GM19328 (cell line): ENCODE measurements at regions not wholly inside any gene's neighbourhood (a gene's known extent, or its start where the extent isn't known, plus 50 kb on each side); places are given as distances from the start of the nearest gene placed in this dataset.
"Not testable (repeated sequence)": the region's sequence is repeated elsewhere in the genome, so short reads cannot be mapped to it uniquely, and the experiment has no call there.

Source experiments
- ATAC-seq: cut with Tn5 transposase; IDR thresholded peaks from one replicate; pipeline ENCODE4 v1.9.1; 2021; ENCODE audit warnings: mild to moderate bottlenecking, moderate library complexity; ENCODE audit not compliant: unreplicated experiment

GRCh38 chr2:124967325-124967724 lies 942.2 kb downstream of the CNTNAP5 start:
- no peak for ATAC-seq

GRCh38 chr2:124970030-124970429 lies 944.9 kb downstream of the CNTNAP5 start:
- ATAC-seq = no peak

GRCh38 chr2:124973396-124973795 lies 948.3 kb downstream of the CNTNAP5 start:
- no peak for ATAC-seq

- ATAC-seq = no peak
These were observed 950.1 kb downstream of the CNTNAP5 start for GRCh38 chr2:124975224-124975623.

DNA sequence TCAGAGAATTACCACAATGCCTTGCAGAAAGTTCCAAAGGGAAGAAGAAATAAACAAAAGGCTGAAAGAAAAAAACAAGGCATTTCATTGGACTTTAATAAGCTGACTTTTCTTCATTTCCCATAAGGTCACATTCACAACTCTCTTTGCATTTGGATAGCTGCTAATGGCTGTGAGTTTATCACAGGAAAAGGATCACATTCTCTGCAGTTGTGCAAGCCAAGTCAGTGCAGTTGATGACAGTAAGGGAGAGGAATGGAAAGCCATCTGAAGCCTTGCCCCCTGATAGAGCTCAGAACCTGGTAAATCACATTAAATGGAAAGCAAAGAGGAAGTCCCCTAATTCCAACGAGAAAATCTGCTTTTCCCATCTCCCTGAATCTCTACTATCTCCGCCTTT lies 950.6 kb downstream of the CNTNAP5 start:
- no peak for ATAC-seq

GRCh38 chr2:124978597-124978996 lies 953.5 kb downstream of the CNTNAP5 start:
- ATAC-seq = no peak

DNA sequence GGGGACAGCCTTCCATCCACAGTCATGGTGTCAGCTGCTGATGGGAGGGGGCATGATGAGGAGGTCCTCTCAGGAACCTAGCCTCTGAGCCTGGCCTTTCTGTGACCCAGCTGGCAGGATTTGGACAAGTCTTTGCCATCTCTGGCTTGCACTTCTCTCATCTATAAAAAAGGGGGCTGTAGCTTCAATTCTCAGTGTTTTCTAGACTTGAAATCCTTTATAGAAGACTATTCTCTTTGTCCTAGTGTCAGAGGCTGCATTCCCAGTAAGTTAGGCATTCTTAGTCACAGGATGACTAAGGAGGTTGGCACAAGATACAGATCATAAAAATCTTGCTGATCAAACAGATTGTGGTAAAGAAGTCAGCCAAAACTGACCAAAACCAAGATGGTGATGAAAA lies 958.5 kb downstream of the CNTNAP5 start:
- no peak for ATAC-seq

GRCh38 chr2:124985270-124985669 lies 960.2 kb downstream of the CNTNAP5 start:
- no peak for ATAC-seq

GRCh38 chr2:124986136-124986535 lies 961.0 kb downstream of the CNTNAP5 start:
- ATAC-seq = no peak

- ATAC-seq = not testable (repeated sequence)
These were observed 961.8 kb downstream of the CNTNAP5 start for GRCh38 chr2:124986870-124987269.

DNA sequence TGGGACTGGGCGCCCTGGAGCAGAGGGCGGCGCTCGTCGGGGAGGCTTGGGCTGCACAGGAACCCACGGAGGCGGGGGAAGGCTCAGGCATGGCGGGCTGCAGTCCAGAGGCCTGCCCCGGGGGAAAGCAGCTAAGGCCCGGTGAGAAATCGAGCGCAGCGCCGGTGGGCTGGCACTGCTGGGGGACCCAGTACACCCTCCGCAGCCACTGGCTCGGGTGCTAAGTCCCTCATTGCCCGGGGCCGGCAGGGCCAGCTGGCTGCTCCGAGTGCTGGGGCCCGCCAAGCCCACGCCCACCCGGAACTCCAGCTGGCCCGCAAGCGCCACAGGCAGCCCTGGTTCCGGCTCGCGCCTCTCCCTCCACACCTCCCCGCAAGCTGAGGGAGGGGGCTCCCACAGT lies 962.3 kb downstream of the CNTNAP5 start:
- not testable (repeated sequence) for ATAC-seq

GRCh38 chr2:124988111-124988510 lies 963.0 kb downstream of the CNTNAP5 start:
- no peak for ATAC-seq

DNA sequence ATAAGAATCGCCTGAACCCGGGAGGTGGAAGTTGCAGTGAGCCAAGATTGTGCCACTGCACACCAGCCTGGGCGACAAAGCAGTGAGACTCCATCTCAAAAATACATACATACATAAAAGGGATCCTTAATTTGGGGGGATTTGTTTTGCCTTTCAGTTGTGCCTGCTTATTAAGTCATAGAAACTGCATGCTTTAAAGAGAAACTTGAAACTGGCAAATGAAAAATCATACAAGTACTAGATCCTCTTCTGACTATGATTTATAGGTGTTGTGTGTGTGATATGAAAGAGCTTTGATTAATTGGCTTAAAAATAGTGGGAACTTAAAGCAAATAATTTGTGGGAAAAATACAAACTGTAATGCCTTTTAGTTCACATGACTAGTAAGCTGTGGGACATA lies 963.7 kb downstream of the CNTNAP5 start:
- no peak for ATAC-seq

- no peak for ATAC-seq
These were observed 968.7 kb downstream of the CNTNAP5 start for GRCh38 chr2:124993809-124994208.

DNA sequence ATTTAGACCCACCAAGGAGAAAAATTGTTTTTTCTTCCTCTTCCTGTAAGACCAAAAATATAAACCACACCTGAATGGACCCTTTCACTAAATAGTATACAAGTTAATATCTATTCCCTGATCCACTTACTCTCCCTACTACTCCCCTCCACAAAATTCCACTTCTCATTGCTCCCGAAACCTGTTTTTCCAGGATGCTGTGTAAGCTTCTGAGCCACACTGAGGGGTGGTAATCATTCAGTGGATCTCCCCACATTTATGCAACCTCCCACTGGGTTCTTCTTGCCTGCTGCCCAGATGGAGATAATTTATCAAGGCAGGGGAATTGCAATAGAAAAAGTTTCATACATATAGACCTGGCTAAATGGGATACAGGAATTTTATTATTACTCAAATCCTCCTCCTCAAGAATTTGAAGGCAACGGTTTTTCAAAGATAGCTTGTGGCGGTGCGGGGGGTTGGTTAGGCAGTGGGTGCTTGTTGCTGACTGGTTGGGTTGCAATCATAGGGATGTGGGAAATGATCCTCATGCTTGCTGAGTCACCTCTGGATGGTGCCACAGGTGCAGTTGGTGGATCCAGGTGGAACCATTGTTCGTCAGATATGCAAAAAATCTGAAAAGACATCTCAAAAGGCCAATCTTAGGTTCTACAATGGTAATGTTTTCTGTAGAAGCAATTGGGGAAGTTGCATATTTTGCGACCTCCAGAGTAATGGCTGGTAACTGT lies 970.3 kb downstream of the CNTNAP5 start:
- no peak for ATAC-seq

DNA sequence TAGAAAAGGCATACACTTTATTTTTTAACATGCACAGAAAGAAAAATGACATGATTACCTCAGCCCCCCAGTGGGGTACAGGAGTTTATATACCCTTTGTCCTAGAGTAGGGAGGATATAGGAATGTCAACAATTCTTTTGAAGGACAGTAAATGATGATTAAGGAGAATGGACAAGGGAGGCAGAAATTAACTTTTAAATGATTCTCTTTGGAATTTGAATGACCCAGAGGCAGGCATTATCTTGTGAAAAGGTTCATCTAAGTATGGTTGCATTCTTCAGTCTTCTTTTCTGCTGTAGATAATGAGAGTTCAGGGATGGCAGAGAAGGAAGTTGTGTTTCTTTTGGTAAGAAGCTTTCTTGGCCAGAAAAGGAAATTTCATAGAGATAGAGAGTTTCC lies 971.3 kb downstream of the CNTNAP5 start:
- ATAC-seq = no peak

DNA sequence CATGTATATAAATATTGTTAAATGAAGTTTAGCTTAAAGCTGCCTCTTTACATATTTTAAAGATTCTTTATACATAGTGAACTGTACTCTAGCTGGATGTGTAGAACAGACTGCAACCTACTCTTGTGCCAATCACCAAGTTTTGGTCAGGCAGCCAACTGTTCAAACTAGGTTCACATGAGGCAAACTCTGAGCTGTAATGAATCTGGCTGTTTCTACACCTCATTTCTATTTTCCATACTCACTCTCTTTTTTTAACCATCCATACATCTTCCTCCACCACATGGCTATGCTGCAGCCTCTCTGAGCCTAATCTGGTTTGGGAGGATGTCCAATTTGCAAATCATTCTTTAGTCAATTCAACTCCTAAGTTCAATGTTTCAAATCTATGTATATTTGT lies 974.8 kb downstream of the CNTNAP5 start:
- no peak for ATAC-seq

GRCh38 chr2:125004106-125004800 lies 979.2 kb downstream of the CNTNAP5 start:
- ATAC-seq = no peak

DNA sequence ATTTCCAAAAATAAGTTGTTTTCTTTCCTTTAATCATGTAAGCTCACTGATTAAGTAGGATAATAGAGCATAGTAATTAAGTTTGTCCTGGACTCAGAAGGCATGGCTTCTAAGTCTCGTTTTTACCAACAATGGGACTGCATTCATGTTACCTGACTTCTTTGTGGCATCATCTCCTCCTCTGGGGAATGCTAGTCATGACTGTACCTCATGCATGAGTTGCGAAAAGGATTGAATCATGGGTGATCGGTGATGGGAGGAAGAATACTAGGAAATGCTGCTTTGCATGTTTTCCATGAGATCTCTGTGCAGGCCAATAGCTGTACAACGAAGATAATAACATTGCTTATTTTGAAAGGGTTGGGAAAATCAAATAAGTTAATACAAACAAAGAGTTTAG lies 981.6 kb downstream of the CNTNAP5 start:
- ATAC-seq = no peak

GRCh38 chr2:125028721-125029120 lies 1003.6 kb downstream of the CNTNAP5 start:
- ATAC-seq = not testable (repeated sequence)

DNA sequence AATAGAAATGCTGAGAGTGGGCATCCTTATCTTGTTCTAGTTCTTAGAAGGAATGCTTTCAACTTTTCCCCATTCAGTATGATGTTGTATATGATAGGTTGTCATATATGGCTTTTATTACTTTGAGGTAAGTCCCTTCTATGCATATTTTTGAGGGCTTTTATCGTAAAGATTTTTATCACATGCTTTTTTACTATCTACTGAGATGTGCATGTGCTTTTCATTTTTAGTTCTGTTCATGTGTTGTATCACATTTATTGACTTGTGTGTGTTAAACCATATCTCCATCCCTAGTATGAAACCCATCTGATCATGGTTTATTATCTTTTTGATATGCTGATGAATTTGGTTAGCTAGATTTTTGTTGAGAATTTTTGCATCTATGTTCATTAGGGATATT lies 1008.8 kb downstream of the CNTNAP5 start:
- no peak for ATAC-seq

- ATAC-seq = no peak
These were observed 1012.1 kb downstream of the CNTNAP5 start for GRCh38 chr2:125037135-125037653.
